ENCODE measurements at regions not wholly inside any gene's neighbourhood (a gene's known extent, or its start where the extent isn't known, plus 50 kb on each side); places are given as distances from the start of the nearest gene placed in this dataset.

DNA sequence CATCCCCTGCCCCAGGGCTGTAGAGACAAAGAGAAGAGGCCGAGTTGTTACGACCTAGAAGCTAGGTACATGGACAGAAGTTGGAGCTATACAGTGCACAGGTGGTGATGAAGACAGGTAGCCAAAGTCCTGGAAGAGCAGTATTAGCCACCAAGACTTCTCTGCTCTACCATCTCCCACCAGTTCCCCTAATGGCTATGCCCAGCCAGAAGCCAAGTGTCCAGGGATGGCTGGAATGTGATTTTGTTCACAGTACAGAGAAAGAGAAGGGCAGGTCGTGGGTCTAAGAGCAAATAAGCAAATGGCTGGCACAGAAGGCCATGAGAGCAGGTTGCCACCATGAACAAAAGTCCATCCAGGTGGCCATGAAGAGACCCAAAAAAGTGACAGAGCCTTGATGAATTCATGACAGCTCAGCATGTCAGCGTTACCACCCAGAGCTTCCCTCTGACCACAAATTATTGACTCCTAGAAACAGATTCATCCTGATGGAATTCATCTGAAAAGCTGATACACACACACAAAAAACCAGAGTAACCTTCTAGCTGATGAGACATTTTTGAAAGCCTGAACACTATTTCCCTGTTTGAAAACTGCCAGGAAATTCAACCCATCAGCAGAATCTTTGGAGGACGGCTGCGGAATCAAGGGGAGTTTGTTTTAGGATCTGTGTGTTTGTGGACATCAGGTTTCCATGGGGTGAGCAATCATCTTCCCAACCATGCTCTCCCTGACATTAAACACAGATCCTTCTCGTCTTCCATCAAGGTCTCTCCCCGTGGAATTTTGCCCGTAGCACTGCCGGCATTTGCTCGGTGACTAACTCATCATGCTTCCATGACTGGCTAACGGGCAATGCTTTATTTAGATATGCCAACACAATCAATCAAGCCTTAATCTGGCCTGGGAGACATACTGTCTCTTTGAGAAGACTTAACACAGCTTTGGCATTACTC, 906.7 kb upstream of the AUTS2 start:
- WGBS (ENCODE audit: insufficient coverage): 81% methylated on average over 10 of the region's 12 CpGs
- Histone ChIP-seq H3K4me1 (ENCODE audit: control insufficient read depth, insufficient read depth, low read length) (no peaks in the 10 kb centered on the region), H3K36me3 (ENCODE audit: control insufficient read depth, insufficient read depth, low read length) (no peaks in the 10 kb centered on the region), H3K27ac (ENCODE audit: low read length) (no peak overlapping the region), H3K9me3 (ENCODE audit: control insufficient read depth, insufficient read depth, low read length) (peaks cover 12% of the 10 kb centered on the region), H3K4me3 (ENCODE audit: low read length) (no peak overlapping the region), H3K27me3 (ENCODE audit: control insufficient read depth, insufficient read depth, low read length) (no peaks in the 10 kb centered on the region)
- H3K4me1 Mint-ChIP-seq: no peaks in the 10 kb centered on the region
- TF ChIP-seq CTCF (IDR thresholded peaks at IDR 0.05): no peak
- no peak overlapping the region for H3K27ac Mint-ChIP-seq
- no peak for DNase-seq
- no peaks in the 10 kb centered on the region for H3K36me3 Mint-ChIP-seq
- no peak overlapping the region for H3K4me3 Mint-ChIP-seq
- intact Hi-C loops (cut with micrococcal nuclease): no loop called here
- no peaks in the 10 kb centered on the region for H3K27me3 Mint-ChIP-seq (ENCODE audit: low read depth in 2 of 2)
- H3K9me3 Mint-ChIP-seq: peaks cover 23% of the 10 kb centered on the region in 2 donors
- ATAC-seq: no peak

DNA sequence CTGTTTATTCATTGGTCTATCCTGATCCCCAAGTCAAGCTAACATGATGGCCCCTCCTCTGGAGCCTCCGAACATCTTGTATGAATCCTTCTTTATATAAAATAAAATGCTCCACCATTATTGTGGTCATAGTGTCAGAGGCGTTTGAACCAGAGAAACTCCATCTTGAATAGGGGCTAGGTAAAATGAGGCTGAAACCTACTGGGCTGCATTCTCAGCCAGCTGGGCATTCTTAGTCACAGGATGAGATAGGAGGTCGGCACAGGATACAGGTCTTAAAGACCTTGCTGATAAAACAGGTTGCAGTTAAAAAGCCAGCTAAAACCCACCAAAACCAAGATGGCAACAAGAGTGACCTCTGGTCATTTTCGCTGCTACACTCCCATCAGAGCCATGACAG, 905.8 kb upstream of the AUTS2 start:
- DNase-seq: no peak
- Mint-ChIP-seq H3K36me3 (no peaks in the 10 kb centered on the region), H3K4me1 (no peaks in the 10 kb centered on the region), H3K9me3 (peaks cover 25 to 26% of the 10 kb centered on the region in 2 donors), H3K27me3 (ENCODE audit: low read depth in 2 of 2) (no peaks in the 10 kb centered on the region), H3K27ac (no peak overlapping the region), H3K4me3 (no peak overlapping the region)
- ATAC-seq: no peak
- peaks cover 8% of the 10 kb centered on the region for H3K9me3 ChIP-seq (ENCODE audit: control insufficient read depth, insufficient read depth, low read length)
- WGBS (ENCODE audit: insufficient coverage): 80% methylated on average over 3 of the region's 4 CpGs
- intact Hi-C loops (cut with micrococcal nuclease): no loop called here
- no peak for TF ChIP-seq CTCF (IDR thresholded peaks at IDR 0.05)
- no peaks in the 10 kb centered on the region for H3K27me3 ChIP-seq (ENCODE audit: control insufficient read depth, insufficient read depth, low read length)
- no peaks in the 10 kb centered on the region for H3K36me3 ChIP-seq (ENCODE audit: control insufficient read depth, insufficient read depth, low read length)
- no peak overlapping the region for H3K27ac ChIP-seq (ENCODE audit: low read length)
- no peaks in the 10 kb centered on the region for H3K4me1 ChIP-seq (ENCODE audit: control insufficient read depth, insufficient read depth, low read length)
- no peak overlapping the region for H3K4me3 ChIP-seq (ENCODE audit: low read length)

DNA sequence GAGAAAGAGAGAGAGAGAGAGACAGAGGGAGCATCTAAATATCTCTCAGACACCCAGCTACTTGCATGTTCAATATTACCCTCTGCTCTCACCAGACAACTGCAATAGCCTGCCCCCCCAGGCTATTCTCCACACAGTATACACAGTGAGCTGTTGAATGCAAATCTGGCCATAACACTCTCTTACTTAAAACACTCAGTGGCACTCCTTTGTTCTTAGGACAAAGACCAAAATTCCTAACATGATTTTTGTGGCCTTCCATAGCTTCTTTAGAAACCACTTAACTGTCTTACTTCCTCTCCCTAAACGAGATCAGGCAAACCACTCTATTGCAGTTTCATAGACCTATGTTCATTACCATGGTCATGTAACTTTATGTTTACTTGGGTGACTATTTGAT, 903.6 kb upstream of the AUTS2 start:
- H3K9me3 Mint-ChIP-seq: peaks cover 14 to 17% of the 10 kb centered on the region in 2 donors
- H3K9me3 ChIP-seq (ENCODE audit: control insufficient read depth, insufficient read depth, low read length): peaks cover 3% of the 10 kb centered on the region
- no peaks in the 10 kb centered on the region for H3K4me1 Mint-ChIP-seq
- H3K4me3 Mint-ChIP-seq: no peak overlapping the region
- TF ChIP-seq CTCF (IDR thresholded peaks at IDR 0.05): no peak
- no peak overlapping the region for H3K4me3 ChIP-seq (ENCODE audit: low read length)
- no peaks in the 10 kb centered on the region for H3K36me3 Mint-ChIP-seq
- DNase-seq (no peak), ATAC-seq (no peak)
- intact Hi-C loops (cut with micrococcal nuclease): no loop called here
- no peaks in the 10 kb centered on the region for H3K27me3 ChIP-seq (ENCODE audit: control insufficient read depth, insufficient read depth, low read length)
- H3K27ac Mint-ChIP-seq: no peak overlapping the region
- no peaks in the 10 kb centered on the region for H3K4me1 ChIP-seq (ENCODE audit: control insufficient read depth, insufficient read depth, low read length)
- no peak overlapping the region for H3K27ac ChIP-seq (ENCODE audit: low read length)
- 60% methylated on average over 1 of the region's 1 CpG for WGBS (ENCODE audit: insufficient coverage)
- H3K36me3 ChIP-seq (ENCODE audit: control insufficient read depth, insufficient read depth, low read length): no peaks in the 10 kb centered on the region
- H3K27me3 Mint-ChIP-seq (ENCODE audit: low read depth in 2 of 2): no peaks in the 10 kb centered on the region

Data from natural killer cell (primary cell).